HG03135 (cell line): ENCODE measurements at regions not wholly inside any gene's neighbourhood (a gene's known extent, or its start where the extent isn't known, plus 50 kb on each side); places are given as distances from the start of the nearest gene placed in this dataset.
"Not testable (repeated sequence)": the region's sequence is repeated elsewhere in the genome, so short reads cannot be mapped to it uniquely, and the experiment has no call there.

ENCODE experiments used
- ATAC-seq: cut with Tn5 transposase; IDR thresholded peaks from one replicate; pipeline ENCODE4 v1.9.1; 2021; ENCODE audit warnings: mild to moderate bottlenecking, moderate library complexity; ENCODE audit not compliant: unreplicated experiment

- ATAC-seq: no peak
Observed at GRCh38 chr1:198416296-198416695, 124.2 kb downstream of the ATP6V1G3 start.

GRCh38 chr1:198411240-198411639 is 129.2 kb downstream of the ATP6V1G3 start:
- no peak for ATAC-seq

- no peak for ATAC-seq
Observed at GRCh38 chr1:198408716-198409115, 131.8 kb downstream of the ATP6V1G3 start.

GRCh38 chr1:198404632-198405031 is 135.8 kb downstream of the ATP6V1G3 start:
- ATAC-seq: not testable (repeated sequence)

- no peak for ATAC-seq
Observed at GRCh38 chr1:198400063-198400462, 140.4 kb downstream of the ATP6V1G3 start.

GRCh38 chr1:198399452-198399851 is 141.0 kb downstream of the ATP6V1G3 start:
- ATAC-seq: no peak

- ATAC-seq: no peak
Observed at GRCh38 chr1:198397208-198397808, 143.2 kb downstream of the ATP6V1G3 start.

- no peak for ATAC-seq
Observed at GRCh38 chr1:198391393-198392020, 149.0 kb downstream of the ATP6V1G3 start.

GRCh38 chr1:198387587-198387986 is 152.9 kb downstream of the ATP6V1G3 start:
- ATAC-seq: no peak

- no peak for ATAC-seq
Observed at GRCh38 chr1:198380275-198380674, 160.2 kb downstream of the ATP6V1G3 start.

GRCh38 chr1:198377702-198378101 is 162.8 kb downstream of the ATP6V1G3 start:
- no peak for ATAC-seq

GRCh38 chr1:198374288-198374687 is 166.2 kb downstream of the ATP6V1G3 start:
- ATAC-seq: no peak

GRCh38 chr1:198373376-198373775 is 167.1 kb downstream of the ATP6V1G3 start:
- no peak for ATAC-seq
